Gastroesophageal sphincter (tissue), 4 donors: ENCODE measurements at regions not wholly inside any gene's neighbourhood (a gene's known extent, or its start where the extent isn't known, plus 50 kb on each side); places are given as distances from the start of the nearest gene placed in this dataset.

Experiments used
- ATAC-seq: fragments of 150-250 bp; one replicate; pipeline ENCODE4 v1.9.1; 2016; ENCODE audit warnings: mild to moderate bottlenecking, moderate library complexity
- H3K27ac ChIP-seq, 4 donors: fragments of 200-600 bp; sonication (generic) in 3 of 4; 1 replicate in 3 of 4; 2 replicates in 1 of 4; pipeline ENCODE4 v1.5.1; 2016 to 2019
- H3K27me3 ChIP-seq: fragments of 200-600 bp; sonication (generic); one replicate; pipeline ENCODE4 v1.5.1; 2019
- H3K36me3 ChIP-seq, 2 donors: fragments of 200-600 bp; sonication (generic); one replicate each; pipeline ENCODE4 v1.5.1; 2019; ENCODE audit warnings: control low read depth in 1 of 2
- H3K4me1 ChIP-seq, 3 donors: fragments of 200-600 bp; sonication (generic); 1 replicate in 2 of 3; 2 replicates in 1 of 3; pipeline ENCODE4 v1.5.1; 2016 to 2019; ENCODE audit warnings: control low read depth in 2 of 3
- H3K4me3 ChIP-seq, 2 donors: fragments of 200-600 bp; sonication (generic); one replicate each; pipeline ENCODE4 v1.5.1; 2019; ENCODE audit warnings: mild to moderate bottlenecking in 1 of 2, moderate library complexity in 1 of 2
- H3K9me3 ChIP-seq, 3 donors: fragments of 200-600 bp; sonication (generic); one replicate each; pipeline ENCODE4 v1.5.1; 2017 to 2019; ENCODE audit warnings: control low read depth in 2 of 3
- EP300 ChIP-seq: sonication (generic); formaldehyde crosslinking; IDR thresholded peaks from one replicate; pipeline ENCODE4 v1.6.1; 2017; ENCODE audit warnings: antibody characterized with exemption, mild to moderate bottlenecking
- POLR2A ChIP-seq, 2 donors: fragments of 450-650 bp; IDR thresholded peaks; one replicate each; pipeline ENCODE4 v1.6.1; 2017; ENCODE audit warnings: antibody characterized with exemption in 2 of 2, mild to moderate bottlenecking in 2 of 2, moderate library complexity in 1 of 2
- POLR2AphosphoS5 ChIP-seq: sonication (generic); formaldehyde crosslinking; IDR thresholded peaks from one replicate; pipeline ENCODE4 v1.6.1; 2017; ENCODE audit warnings: antibody characterized with exemption
- WGBS, 2 donors: methylation state at CpG; one replicate each; pipeline ENCODE4 v1.1.5; 2018; ENCODE audit warnings: low coverage in 1 of 2; 5-methylcytosine and 5-hydroxymethylcytosine counted together
- TF ChIP-seq, protein P1 (sequence below), 4 experiments: fragments of 200-600 bp in 2 of 4; fragments of 450-650 bp in 2 of 4; sonication (generic) in 1 of 4; IDR thresholded peaks; one replicate each; pipeline ENCODE4 v1.5.1; 2017 to 2019; ENCODE audit warnings: antibody characterized with exemption in 4 of 4, mild to moderate bottlenecking in 2 of 4, moderate library complexity in 2 of 4

DNA sequence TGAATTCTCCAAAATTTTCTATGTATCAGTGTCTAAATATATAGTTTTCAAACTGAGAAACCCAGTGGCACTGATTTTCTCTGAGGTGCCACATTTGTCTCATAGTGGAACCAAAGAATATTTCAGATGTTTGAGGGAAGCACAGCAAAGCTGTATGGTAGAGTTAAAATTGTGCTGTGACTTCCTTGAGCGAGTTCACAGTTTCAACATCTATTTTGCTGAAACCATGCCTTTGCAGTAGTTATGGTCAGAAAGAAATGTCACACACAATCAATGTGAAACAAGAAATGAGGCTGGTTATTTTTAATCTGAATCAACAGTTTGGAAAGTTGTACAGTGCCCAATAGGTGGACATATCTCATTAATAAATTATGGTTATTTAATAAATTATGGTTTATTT is 394.0 kb upstream of the SPTLC3 start:
- Histone ChIP-seq H3K36me3 (no peaks in the 10 kb centered on the region), H3K27ac (no peak overlapping the region), H3K9me3 (peaks cover 0 to 12% (median 0%) of the 10 kb centered on the region in 3 donors), H3K4me1 (no peaks in the 10 kb centered on the region), H3K4me3 (no peak overlapping the region), H3K27me3 (no peaks in the 10 kb centered on the region)
- ATAC-seq, result no peak
- TF ChIP-seq POLR2A (IDR thresholded peaks at IDR 0.05) (no peak), EP300 (no peak)
- 80% methylated on average over 1 of the region's 1 CpG for WGBS, 2 donors

DNA sequence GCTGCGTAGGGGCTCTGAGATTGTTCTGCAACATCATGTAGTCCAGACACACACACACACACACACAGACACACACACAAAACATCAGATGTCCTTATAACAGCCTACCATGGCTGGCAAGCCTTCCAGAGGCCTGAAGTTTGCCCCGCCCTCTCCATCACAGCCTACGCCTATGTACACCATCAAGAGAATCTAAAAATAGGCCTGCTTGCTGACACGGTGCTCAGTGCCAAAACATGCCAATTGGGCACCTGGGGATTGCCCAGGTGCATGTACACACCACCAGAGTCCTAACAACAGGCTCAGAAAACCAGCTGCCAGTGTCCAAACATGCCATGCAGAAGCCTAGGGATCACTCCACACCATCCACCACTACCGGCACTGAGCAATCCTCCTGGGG is 391.7 kb upstream of the SPTLC3 start:
- Histone ChIP-seq H3K4me1 (no peaks in the 10 kb centered on the region), H3K36me3 (no peaks in the 10 kb centered on the region), H3K27me3 (no peaks in the 10 kb centered on the region), H3K27ac (no peak overlapping the region), H3K4me3 (no peak overlapping the region), H3K9me3 (peaks cover 0 to 12% (median 0%) of the 10 kb centered on the region in 3 donors)
- ATAC-seq, result no peak
- TF ChIP-seq, protein P1, sequence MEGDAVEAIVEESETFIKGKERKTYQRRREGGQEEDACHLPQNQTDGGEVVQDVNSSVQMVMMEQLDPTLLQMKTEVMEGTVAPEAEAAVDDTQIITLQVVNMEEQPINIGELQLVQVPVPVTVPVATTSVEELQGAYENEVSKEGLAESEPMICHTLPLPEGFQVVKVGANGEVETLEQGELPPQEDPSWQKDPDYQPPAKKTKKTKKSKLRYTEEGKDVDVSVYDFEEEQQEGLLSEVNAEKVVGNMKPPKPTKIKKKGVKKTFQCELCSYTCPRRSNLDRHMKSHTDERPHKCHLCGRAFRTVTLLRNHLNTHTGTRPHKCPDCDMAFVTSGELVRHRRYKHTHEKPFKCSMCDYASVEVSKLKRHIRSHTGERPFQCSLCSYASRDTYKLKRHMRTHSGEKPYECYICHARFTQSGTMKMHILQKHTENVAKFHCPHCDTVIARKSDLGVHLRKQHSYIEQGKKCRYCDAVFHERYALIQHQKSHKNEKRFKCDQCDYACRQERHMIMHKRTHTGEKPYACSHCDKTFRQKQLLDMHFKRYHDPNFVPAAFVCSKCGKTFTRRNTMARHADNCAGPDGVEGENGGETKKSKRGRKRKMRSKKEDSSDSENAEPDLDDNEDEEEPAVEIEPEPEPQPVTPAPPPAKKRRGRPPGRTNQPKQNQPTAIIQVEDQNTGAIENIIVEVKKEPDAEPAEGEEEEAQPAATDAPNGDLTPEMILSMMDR (IDR thresholded peaks at IDR 0.05), result no peak
- TF ChIP-seq EP300 (no peak), POLR2AphosphoS5 (no peak), POLR2A (IDR thresholded peaks at IDR 0.05) (no peak)
- WGBS, 2 donors, result 40 to 80% methylated on average over 1 to 2 of the region's 5 CpGs

DNA sequence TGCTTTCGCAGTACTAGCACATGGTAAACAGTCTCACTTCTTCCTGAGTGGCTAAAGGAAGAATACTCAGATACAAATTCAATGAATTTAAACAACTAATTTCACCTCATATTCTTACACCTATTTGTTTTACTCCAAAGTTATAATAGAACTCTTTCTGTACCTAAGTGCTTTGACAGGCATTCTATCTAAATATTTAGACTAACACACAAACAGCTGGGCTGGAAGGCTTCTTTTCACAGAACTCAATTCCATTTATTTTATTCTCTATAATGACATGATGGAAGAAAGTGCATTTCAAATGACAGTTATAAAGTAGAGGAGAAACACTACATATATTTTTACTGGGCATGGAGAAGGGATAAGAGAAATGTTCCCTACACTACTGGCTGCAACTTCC is 384.9 kb upstream of the SPTLC3 start:
- no peaks in the 10 kb centered on the region for H3K4me1 ChIP-seq
- ATAC-seq, result no peak
- H3K9me3 ChIP-seq, result no peaks in the 10 kb centered on the region
- 82 to 93% methylated on average over 1 of the region's 1 CpG for WGBS, 2 donors
- H3K27ac ChIP-seq, result no peak overlapping the region
- H3K27me3 ChIP-seq, result no peaks in the 10 kb centered on the region
- no peaks in the 10 kb centered on the region for H3K36me3 ChIP-seq
- TF ChIP-seq POLR2A (IDR thresholded peaks at IDR 0.05) (no peak), POLR2AphosphoS5 (no peak), EP300 (no peak)
- TF ChIP-seq, protein P1 (IDR thresholded peaks at IDR 0.05), result no peak
- H3K4me3 ChIP-seq, result no peak overlapping the region

DNA sequence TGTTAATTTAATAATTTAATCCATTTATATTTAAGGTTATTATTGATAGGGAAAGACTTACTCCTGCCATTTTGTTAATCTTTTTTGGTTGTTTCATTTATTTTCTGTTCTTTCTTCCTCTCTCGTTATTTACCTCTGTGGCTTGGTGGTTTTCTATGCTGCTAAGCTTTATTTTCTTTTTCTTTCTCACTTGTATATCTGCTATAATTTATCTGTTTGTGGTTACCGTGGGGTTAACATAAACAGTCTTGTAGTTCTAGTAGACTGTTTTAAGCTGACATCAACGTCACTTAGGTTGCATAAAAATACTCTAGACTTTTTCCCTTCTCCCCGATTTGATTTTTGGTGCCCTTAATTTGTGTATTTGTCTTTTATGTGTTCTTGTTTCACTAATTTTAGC is 381.3 kb upstream of the SPTLC3 start:
- no peaks in the 10 kb centered on the region for H3K4me1 ChIP-seq
- H3K27ac ChIP-seq, result no peak overlapping the region
- H3K36me3 ChIP-seq, result no peaks in the 10 kb centered on the region
- WGBS, 2 donors, result 53 to 54% methylated on average over 4 of the region's 4 CpGs
- H3K27me3 ChIP-seq, result no peaks in the 10 kb centered on the region
- TF ChIP-seq POLR2A (IDR thresholded peaks at IDR 0.05) (no peak), EP300 (no peak)
- TF ChIP-seq, protein P1 (IDR thresholded peaks at IDR 0.05), result no peak
- no peak for ATAC-seq
- H3K4me3 ChIP-seq, result no peak overlapping the region
- no peaks in the 10 kb centered on the region for H3K9me3 ChIP-seq

DNA sequence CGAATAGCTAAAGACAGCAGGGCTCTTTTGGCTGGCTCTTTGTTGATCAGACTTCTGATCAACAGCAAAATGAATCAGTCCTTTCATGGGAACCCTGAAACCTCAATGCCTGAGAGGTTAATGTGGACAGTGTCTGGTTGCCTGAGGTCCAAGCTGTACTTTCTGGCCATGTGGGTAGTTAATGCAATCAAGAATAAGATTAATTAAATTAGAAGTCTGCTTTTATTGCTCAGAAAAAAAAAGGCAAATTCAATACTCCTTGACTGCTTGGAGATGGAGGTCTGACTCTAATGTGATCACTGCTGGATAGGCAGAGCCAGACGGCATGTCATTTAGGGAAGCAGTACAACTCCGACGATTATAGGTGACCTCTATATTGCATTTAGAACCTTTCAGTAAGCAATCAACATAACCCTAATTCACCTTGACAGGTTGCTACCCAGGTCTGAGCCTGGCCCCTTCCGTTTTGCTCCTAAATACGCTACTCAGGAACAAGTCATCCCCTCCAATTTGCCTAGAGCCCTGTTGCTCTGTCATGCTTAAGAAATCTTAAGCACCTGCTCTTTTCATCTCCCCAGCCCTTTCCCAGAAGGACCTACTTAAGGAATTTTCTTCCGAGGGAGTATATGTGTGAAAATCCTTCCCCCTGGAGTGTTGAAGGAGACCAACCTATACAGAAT is 370.0 kb upstream of the SPTLC3 start:
- WGBS, 2 donors, result 83 to 87% methylated on average over 5 to 7 of the region's 7 CpGs
- ATAC-seq, result no peak
- H3K27me3 ChIP-seq, result no peaks in the 10 kb centered on the region

More for the DNA sequence above, 370.0 kb upstream of the SPTLC3 start:
- Histone ChIP-seq H3K4me1 (no peaks in the 10 kb centered on the region), H3K9me3 (no peaks in the 10 kb centered on the region), H3K4me3 (no peak overlapping the region), H3K27ac (no peak overlapping the region), H3K36me3 (no peaks in the 10 kb centered on the region)
- TF ChIP-seq, protein P1 (IDR thresholded peaks at IDR 0.05), result no peak
- no peak for TF ChIP-seq EP300
- no peak for TF ChIP-seq POLR2A (IDR thresholded peaks at IDR 0.05)
- no peak for TF ChIP-seq POLR2AphosphoS5
